NCI-H1105 (cell line): ENCODE measurements at regions not wholly inside any gene's neighbourhood (a gene's known extent, or its start where the extent isn't known, plus 50 kb on each side); places are given as distances from the start of the nearest gene placed in this dataset.
"Not testable (repeated sequence)": the region's sequence is repeated elsewhere in the genome, so short reads cannot be mapped to it uniquely, and the experiment has no call there.

Source experiments
- DNase-seq: peaks from one replicate; lab custom pipeline; 2025; lab: John Stamatoyannopoulos, UW

GRCh38 chr2:175353275-175353674 is 171.8 kb upstream of the ATP5MC3 start:
- no peak for DNase-seq

- DNase-seq: no peak
These were observed 170.0 kb upstream of the ATP5MC3 start for GRCh38 chr2:175351512-175351911.

- DNase-seq: no peak
These were observed 168.6 kb upstream of the ATP5MC3 start for GRCh38 chr2:175350105-175350504.

- no peak for DNase-seq
These were observed 160.6 kb upstream of the ATP5MC3 start for GRCh38 chr2:175342085-175342484.

- no peak for DNase-seq
These were observed 148.7 kb upstream of the ATP5MC3 start for GRCh38 chr2:175330195-175330594.

GRCh38 chr2:175326801-175327200 is 145.3 kb upstream of the ATP5MC3 start:
- DNase-seq: no peak

GRCh38 chr2:175326164-175326563 is 144.7 kb upstream of the ATP5MC3 start:
- DNase-seq: not testable (repeated sequence)

GRCh38 chr2:175323162-175323561 is 141.7 kb upstream of the ATP5MC3 start:
- DNase-seq: no peak

- DNase-seq: no peak
These were observed 137.0 kb upstream of the ATP5MC3 start for GRCh38 chr2:175318542-175318941.

GRCh38 chr2:175317751-175318150 is 136.2 kb upstream of the ATP5MC3 start:
- DNase-seq: no peak

- DNase-seq: no peak
These were observed 130.6 kb upstream of the ATP5MC3 start for GRCh38 chr2:175312137-175312536.

- no peak for DNase-seq
These were observed 129.4 kb upstream of the ATP5MC3 start for GRCh38 chr2:175310813-175311504.

GRCh38 chr2:175309799-175310198 is 128.3 kb upstream of the ATP5MC3 start:
- peak; percentile 22 for DNase-seq

- no peak for DNase-seq
These were observed 126.5 kb upstream of the ATP5MC3 start for GRCh38 chr2:175308005-175308404.

GRCh38 chr2:175304541-175304940 is 123.0 kb upstream of the ATP5MC3 start:
- DNase-seq: no peak

GRCh38 chr2:175293776-175294175 is 112.3 kb upstream of the ATP5MC3 start:
- DNase-seq: no peak

- no peak for DNase-seq
These were observed 111.7 kb upstream of the ATP5MC3 start for GRCh38 chr2:175293195-175293594.

- no peak for DNase-seq
These were observed 101.4 kb upstream of the ATP5MC3 start for GRCh38 chr2:175282886-175283285.

- DNase-seq: peak; percentile 20
These were observed 100.8 kb upstream of the ATP5MC3 start for GRCh38 chr2:175282300-175282699.

GRCh38 chr2:175277772-175278171 is 96.3 kb upstream of the ATP5MC3 start:
- no peak for DNase-seq

GRCh38 chr2:175275539-175275938 is 94.0 kb upstream of the ATP5MC3 start:
- DNase-seq: peak; percentile 46

- no peak for DNase-seq
These were observed 77.7 kb upstream of the ATP5MC3 start for GRCh38 chr2:175259164-175259563.

GRCh38 chr2:175256806-175257585 is 75.5 kb upstream of the ATP5MC3 start:
- DNase-seq: no peak
